H1 (cell line): ENCODE measurements at regions not wholly inside any gene's neighbourhood (a gene's known extent, or its start where the extent isn't known, plus 50 kb on each side); places are given as distances from the start of the nearest gene placed in this dataset.

Experiments
- CTCF ChIA-PET: fragments of 300-600 bp; sonication (Branson Sonifier 250); formaldehyde crosslinking; loops from one replicate; lab custom pipeline; 2021; ENCODE audit not compliant: partially characterized antibody; lab: Charles Lee
- POLR2A ChIA-PET: fragments of 300-600 bp; sonication (Branson Sonifier 250); formaldehyde crosslinking; loops from one replicate; lab custom pipeline; 2021; ENCODE audit warnings: inconsistent platforms; ENCODE audit not compliant: partially characterized antibody; lab: Charles Lee
- DNase-seq, 2 experiments: peaks; one replicate each; pipeline versions ENCODE4 v3.0.0 to v3.0.0-alpha.2; 2010 to 2022; ENCODE audit warnings: low spot score in 2 of 2, low read depth in 1 of 2, mixed read lengths in 1 of 2
- FAIRE-seq: peaks from 2 replicates; lab custom pipeline; 2011; peaks lifted over from hg19 to GRCh38; lab: Jason Lieb, UNC
- H2AFZ ChIP-seq: 2 replicates; pipeline ENCODE4 v1.8.1; 2012; ENCODE audit warnings: low read length, inconsistent platforms
- H2AK5ac ChIP-seq: 2 replicates; pipeline ENCODE4 v1.6.1; 2013; ENCODE audit warnings: low read depth, low read length
- H2BK120ac ChIP-seq: replicated peaks from 2 replicates; pipeline ENCODE3; 2013; ENCODE audit warnings: low read depth, low read length, inconsistent platforms
- H2BK12ac ChIP-seq: 2 replicates; pipeline ENCODE4 v1.6.1; 2013; ENCODE audit warnings: low read depth, low read length
- H2BK15ac ChIP-seq: 2 replicates; pipeline ENCODE4 v1.6.1; 2013; ENCODE audit warnings: low read length
- H2BK20ac ChIP-seq: 2 replicates; pipeline ENCODE4 v1.6.1; 2013; ENCODE audit warnings: low read length
- H2BK5ac ChIP-seq: 2 replicates; pipeline ENCODE4 v1.6.1; 2013; ENCODE audit warnings: low read depth, low read length
- H3K14ac ChIP-seq: 2 replicates; pipeline ENCODE4 v1.6.1; 2013; ENCODE audit warnings: inconsistent platforms; ENCODE audit not compliant: insufficient read length
- H3K18ac ChIP-seq: 2 replicates; pipeline ENCODE4 v1.6.1; 2013; ENCODE audit warnings: low read length; ENCODE audit errors: extremely low read depth
- H3K23ac ChIP-seq: 2 replicates; pipeline ENCODE4 v1.6.1; 2013; ENCODE audit warnings: inconsistent platforms; ENCODE audit not compliant: insufficient read length
- H3K23me2 ChIP-seq: 2 replicates; pipeline ENCODE4 v1.6.1; 2013; ENCODE audit warnings: low read depth, low read length
- H3K27ac ChIP-seq: 2 replicates; pipeline ENCODE4 v1.6.1; 2011; ENCODE audit warnings: low read depth, low read length, inconsistent platforms
- H3K27me3 ChIP-seq, 4 experiments: replicated peaks in 1 of 4; 1 replicate in 1 of 4; 2 replicates in 3 of 4; pipeline versions ENCODE4 v1.6.1 to v1.8.1; 2011 to 2013; ENCODE audit warnings: low read length in 3 of 4, mild to moderate bottlenecking in 3 of 4, inconsistent platforms in 2 of 4, mixed read lengths in 2 of 4, moderate library complexity in 1 of 4; ENCODE audit not compliant: control insufficient read depth in 3 of 4, insufficient read depth in 3 of 4; ENCODE audit errors: extremely low read depth in 1 of 4
- H3K36me3 ChIP-seq, 4 experiments: 2 replicates each; pipeline versions ENCODE4 v1.6.1 to v1.8.1; 2011 to 2013; ENCODE audit warnings: mild to moderate bottlenecking in 4 of 4, low read length in 3 of 4, moderate library complexity in 2 of 4, control low read depth in 1 of 4, inconsistent platforms in 1 of 4; ENCODE audit not compliant: insufficient read depth in 4 of 4, control insufficient read depth in 2 of 4
- H3K4ac ChIP-seq: replicated peaks from 2 replicates; pipeline ENCODE3; 2013; ENCODE audit warnings: low read length, low read depth, mixed read lengths, inconsistent platforms; ENCODE audit not compliant: insufficient read length
- H3K4me1 ChIP-seq, 4 experiments: replicated peaks in 1 of 4; 1 replicate in 1 of 4; 2 replicates in 3 of 4; pipeline versions ENCODE4 v1.6.1 to v1.8.1; 2011 to 2013; ENCODE audit warnings: low read length in 3 of 4, inconsistent platforms in 2 of 4, mixed read lengths in 1 of 4; ENCODE audit not compliant: insufficient read depth in 4 of 4, control insufficient read depth in 3 of 4
- H3K4me2 ChIP-seq, 2 experiments: 2 replicates each; pipeline versions ENCODE4 v1.6.1 to v1.8.1; 2011 to 2013; ENCODE audit warnings: low read depth in 2 of 2, low read length in 2 of 2, control low read depth in 1 of 2, inconsistent platforms in 1 of 2, mild to moderate bottlenecking in 1 of 2; ENCODE audit not compliant: insufficient read depth in 1 of 2
- H3K4me3 ChIP-seq, 4 experiments: fragments of 200-600, 300-600 bp in 1 of 4; sonication (generic), shearing (Covaris generic), sonication (Bioruptor Twin) in 1 of 4; 2 replicates each; pipeline versions ENCODE4 v1.5.1 to v1.8.1; 2011 to 2016; ENCODE audit warnings: low read length in 4 of 4, low read depth in 3 of 4, control low read depth in 2 of 4, inconsistent platforms in 2 of 4, mild to moderate bottlenecking in 2 of 4, mixed read lengths in 1 of 4, moderate library complexity in 1 of 4; ENCODE audit not compliant: insufficient read depth in 2 of 4; ENCODE audit errors: extremely low read depth in 1 of 4
- H3K56ac ChIP-seq: replicated peaks from 2 replicates; pipeline ENCODE3; 2013; ENCODE audit warnings: low read depth, mild to moderate bottlenecking, mixed read lengths, low read length, inconsistent platforms; ENCODE audit not compliant: insufficient read length
- H3K79me1 ChIP-seq: 2 replicates; pipeline ENCODE4 v1.6.1; 2013; ENCODE audit warnings: low read depth, low read length, control low read depth
- H3K79me2 ChIP-seq, 2 experiments: 2 replicates each; pipeline versions ENCODE4 v1.6.1 to v1.8.1; 2012 to 2013; ENCODE audit warnings: low read length in 2 of 2, mild to moderate bottlenecking in 2 of 2, inconsistent platforms in 1 of 2; ENCODE audit not compliant: insufficient read depth in 2 of 2, control insufficient read depth in 1 of 2
- H3K9ac ChIP-seq, 4 experiments: replicated peaks in 1 of 4; 1 replicate in 1 of 4; 2 replicates in 3 of 4; pipeline versions ENCODE4 v1.6.1 to v1.8.1; 2011 to 2013; ENCODE audit warnings: low read depth in 3 of 4, low read length in 3 of 4, control low read depth in 2 of 4, mild to moderate bottlenecking in 2 of 4, moderate library complexity in 2 of 4, inconsistent platforms in 1 of 4; ENCODE audit errors: extremely low read depth in 1 of 4
- H3K9me3 ChIP-seq, 2 experiments: 2 replicates each; pipeline versions ENCODE4 v1.6.1 to v1.8.1; 2012 to 2013; ENCODE audit warnings: mild to moderate bottlenecking in 2 of 2, moderate library complexity in 2 of 2, control low read depth in 1 of 2, inconsistent platforms in 1 of 2, low read depth in 1 of 2, low read length in 1 of 2, mixed read lengths in 1 of 2; ENCODE audit not compliant: insufficient read depth in 2 of 2
- H4K20me1 ChIP-seq, 2 experiments: replicated peaks in 1 of 2; 2 replicates each; pipeline versions ENCODE3 to v1.8.1; 2011 to 2013; ENCODE audit warnings: inconsistent platforms in 2 of 2, low read length in 2 of 2, mild to moderate bottlenecking in 1 of 2; ENCODE audit not compliant: insufficient read depth in 2 of 2, control insufficient read depth in 1 of 2
- H4K5ac ChIP-seq: 2 replicates; pipeline ENCODE4 v1.6.1; 2013; ENCODE audit warnings: low read length, low read depth, mixed read lengths, inconsistent platforms; ENCODE audit not compliant: insufficient read length
- H4K8ac ChIP-seq: 2 replicates; pipeline ENCODE4 v1.8.0; 2013; ENCODE audit warnings: mild to moderate bottlenecking, moderate library complexity, low read length, inconsistent platforms; ENCODE audit not compliant: insufficient read depth; ENCODE audit errors: extremely low read depth
- H4K91ac ChIP-seq: replicated peaks from 2 replicates; pipeline ENCODE3; 2013; ENCODE audit warnings: low read length, mixed read lengths, inconsistent platforms; ENCODE audit not compliant: insufficient read length
- CBX8 ChIP-seq: fragments of 300-800, 300-1000 bp; sonication (generic); IDR thresholded peaks from 2 replicates; pipeline ENCODE4 v1.7.1; 2016; ENCODE audit warnings: low read depth, low read length, borderline replicate concordance
- EGR1 ChIP-seq: IDR thresholded peaks from 2 replicates; pipeline ENCODE4 v1.6.1; 2011; ENCODE audit warnings: low read depth, low read length, borderline replicate concordance
- RXRA ChIP-seq: IDR thresholded peaks from 2 replicates; pipeline ENCODE4 v1.6.1; 2011; ENCODE audit warnings: low read depth, mild to moderate bottlenecking, low read length, moderate library complexity; ENCODE audit not compliant: insufficient read depth
- SAP30 ChIP-seq: fragments of 300-600 bp; sonication (generic); IDR thresholded peaks from 2 replicates; pipeline ENCODE4 v1.7.1; 2012; ENCODE audit warnings: low read length, moderate library complexity, mild to moderate bottlenecking, inconsistent platforms; ENCODE audit not compliant: insufficient read depth, insufficient replicate concordance
- WGBS, 2 experiments: shearing (Covaris generic) in 1 of 2; methylation state at CpG; one replicate each; pipeline versions ENCODE4 v1.1.6 to v1.1.7; 2013 to 2015; ENCODE audit warnings: low lambda C conversion rate in 2 of 2, mixed read lengths in 2 of 2, inconsistent platforms in 1 of 2, low coverage in 1 of 2, missing lambda C conversion rate in 1 of 2; ENCODE audit not compliant: insufficient replicate concordance in 2 of 2, insufficient coverage in 1 of 2, insufficient read length in 1 of 2; ENCODE audit errors: extremely low coverage in 1 of 2, missing lambda C conversion rate in 1 of 2; 5-methylcytosine and 5-hydroxymethylcytosine counted together

DNA sequence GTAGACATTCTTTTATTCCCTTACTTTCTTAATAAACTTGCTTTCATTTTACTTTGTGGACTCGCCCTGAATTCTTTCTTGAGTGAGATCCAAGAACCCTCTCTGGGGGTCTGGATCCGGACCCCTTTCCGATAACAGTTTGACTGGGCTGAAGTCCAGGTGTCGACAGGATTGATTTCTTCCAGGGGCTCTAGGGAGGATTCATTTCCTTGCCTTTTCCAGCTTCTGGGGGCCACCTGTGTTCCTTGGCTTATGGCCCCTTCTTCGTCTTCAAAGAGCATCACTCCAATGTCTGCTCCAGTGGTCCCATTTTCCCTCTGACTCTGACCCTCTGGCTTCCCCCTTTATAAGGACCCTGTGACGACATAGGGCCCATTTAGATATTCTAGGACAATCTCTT, 67.5 kb downstream of the COPS8 start:
- Histone ChIP-seq H3K36me3 (no peaks in the 10 kb centered on the region), H3K4me1 (no peaks in the 10 kb centered on the region; a peak in 2 of 7 replicates), H3K9ac (no peak overlapping the region), H3K4ac (no peak overlapping the region), H3K56ac (no peak overlapping the region), H2BK15ac (no peak overlapping the region), H3K27me3 (no peaks in the 10 kb centered on the region), H3K9me3 (peaks cover 3 to 6% of the 10 kb centered on the region in 2 experiments; a peak in 3 of 4 replicates), H2BK120ac (no peak overlapping the region), H3K4me2 (no peak overlapping the region), H3K18ac (no peak overlapping the region), H3K23me2 (no peaks in the 10 kb centered on the region), H2BK5ac (no peak overlapping the region), H4K20me1 (no peaks in the 10 kb centered on the region), H3K27ac (no peak overlapping the region), H3K4me3 (no peak overlapping the region), H3K79me2 (no peaks in the 10 kb centered on the region), H2BK20ac (no peak overlapping the region), H4K91ac (no peak overlapping the region), H2AFZ (no peak overlapping the region), H2AK5ac (no peak overlapping the region), H3K14ac (no peak overlapping the region), H3K23ac (no peak overlapping the region), H2BK12ac (no peak overlapping the region), H4K8ac (no peak overlapping the region), H3K79me1 (no peaks in the 10 kb centered on the region), H4K5ac (no peak overlapping the region)
- FAIRE-seq (no peak), DNase-seq (no peak)
- ChIA-PET POLR2A (no interaction called here), CTCF (interaction anchor here (0.6 to 3.1 kb wide), 14 partner anchors 12 to 818 kb away, joined by 3 to 21 read pairs (median 4); no protein-coding TSS in a partner anchor)
- 90% methylated on average over 6 of the region's 6 CpGs; no CpG with 5 or more reads in 1 of the 2 experiments for WGBS, 2 experiments
- TF ChIP-seq RXRA = no peak
- TF ChIP-seq CBX8 = no peak
- TF ChIP-seq SAP30 = no peak
- TF ChIP-seq EGR1 = no peak
